Activated T-cell treated with anti-CD3 and anti-CD28 coated beads for 1 hour (primary cell): ENCODE measurements at regions not wholly inside any gene's neighbourhood (a gene's known extent, or its start where the extent isn't known, plus 50 kb on each side); places are given as distances from the start of the nearest gene placed in this dataset.

Source experiments
- DNase-seq: peaks from one replicate; pipeline ENCODE4 v3.0.0-alpha.2; 2020; ENCODE audit warnings: low read depth

DNA sequence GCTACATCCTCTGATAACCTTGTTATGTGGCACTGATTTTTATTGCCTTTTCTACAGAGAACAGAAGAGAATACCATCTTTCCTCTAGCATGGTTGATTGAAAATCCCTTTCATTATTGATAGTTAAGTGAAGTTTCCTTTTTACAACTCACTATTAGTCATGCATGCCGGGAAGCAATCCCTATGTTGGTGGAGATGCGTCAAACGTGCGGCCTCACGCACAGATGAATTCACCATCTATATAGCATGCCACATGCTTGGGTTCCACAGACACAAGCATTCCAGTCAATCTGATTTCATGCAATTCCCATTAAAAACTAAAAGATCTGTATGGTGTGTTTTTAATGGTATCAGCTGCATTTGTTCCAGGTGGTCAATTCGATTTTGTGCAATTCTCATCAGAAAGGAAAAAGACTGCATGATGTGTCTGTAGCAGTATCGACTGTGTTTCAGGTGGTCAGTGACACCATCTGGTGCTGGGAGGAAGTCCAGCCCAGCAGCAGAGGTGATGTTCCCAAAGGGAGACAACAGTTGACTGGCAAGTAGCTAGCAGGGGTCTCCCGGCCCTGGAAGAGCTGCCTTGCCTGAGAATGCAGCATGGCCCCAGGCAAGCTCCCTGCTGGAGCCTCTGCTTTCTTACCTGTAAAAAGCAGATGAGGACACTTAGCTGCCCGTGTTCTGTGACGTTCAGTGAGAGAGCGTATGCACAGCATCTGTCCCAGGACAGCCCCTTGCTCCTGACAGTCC is 151.3 kb upstream of the NCK2 start:
- DNase-seq = no peak

DNA sequence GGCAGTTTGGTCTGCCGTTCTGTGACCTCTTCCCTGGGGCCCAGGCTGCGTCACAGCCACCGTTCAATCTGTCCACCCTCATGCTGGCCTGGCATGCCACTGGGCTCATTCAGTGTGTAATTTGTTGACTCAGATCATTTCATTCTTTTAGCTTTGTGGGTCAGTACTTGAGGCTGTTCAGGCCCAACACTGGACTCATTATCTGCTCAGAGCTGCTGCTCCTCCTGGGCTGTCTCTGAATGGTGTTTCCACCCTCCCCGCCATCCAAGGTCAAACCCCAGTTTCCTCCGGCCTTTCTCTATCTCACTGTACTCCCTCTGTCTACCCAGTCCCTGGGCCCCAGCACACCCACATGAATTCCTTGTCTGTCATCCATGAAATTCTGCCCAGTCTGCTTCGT is 152.4 kb upstream of the NCK2 start:
- DNase-seq = no peak

DNA sequence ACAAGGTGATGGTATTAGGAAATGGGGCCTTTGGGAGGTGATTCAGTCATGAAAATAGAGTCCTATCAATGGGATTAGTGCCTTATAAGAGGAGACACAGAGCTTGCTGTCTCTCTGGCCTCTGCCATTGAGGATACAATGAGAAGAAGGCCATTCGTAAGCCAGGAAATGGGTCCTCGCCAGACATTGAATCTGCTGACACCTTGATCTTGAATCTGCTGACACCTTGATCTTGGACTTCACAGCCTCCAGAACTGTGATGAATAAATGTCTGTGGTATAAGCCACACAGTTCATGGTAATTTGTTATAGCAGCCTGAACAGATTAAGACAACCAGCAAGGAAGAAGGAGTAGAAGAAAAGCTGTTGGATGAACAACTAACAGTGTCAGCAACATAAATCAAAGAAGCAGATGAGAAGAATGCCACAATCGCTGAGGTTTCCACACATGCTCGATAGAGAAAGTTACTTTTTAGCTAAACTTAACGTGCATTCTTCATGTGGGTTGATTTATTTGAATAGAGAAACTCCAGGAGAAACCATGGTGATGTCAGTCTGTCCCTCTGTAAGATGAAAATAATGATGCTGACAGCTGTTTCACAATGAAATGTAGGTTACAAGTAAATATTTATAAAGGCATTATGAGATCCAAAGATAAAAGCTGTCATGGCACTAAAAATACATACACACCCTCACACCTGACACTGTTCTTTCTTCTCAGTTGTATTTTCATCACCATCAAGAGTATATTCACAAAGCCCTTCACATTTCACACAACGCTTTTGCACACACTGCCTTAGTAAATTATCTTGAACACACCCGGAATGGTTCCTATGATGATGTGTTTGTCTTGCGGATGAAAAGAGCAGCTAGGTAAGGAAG is 153.7 kb upstream of the NCK2 start:
- no peak for DNase-seq

DNA sequence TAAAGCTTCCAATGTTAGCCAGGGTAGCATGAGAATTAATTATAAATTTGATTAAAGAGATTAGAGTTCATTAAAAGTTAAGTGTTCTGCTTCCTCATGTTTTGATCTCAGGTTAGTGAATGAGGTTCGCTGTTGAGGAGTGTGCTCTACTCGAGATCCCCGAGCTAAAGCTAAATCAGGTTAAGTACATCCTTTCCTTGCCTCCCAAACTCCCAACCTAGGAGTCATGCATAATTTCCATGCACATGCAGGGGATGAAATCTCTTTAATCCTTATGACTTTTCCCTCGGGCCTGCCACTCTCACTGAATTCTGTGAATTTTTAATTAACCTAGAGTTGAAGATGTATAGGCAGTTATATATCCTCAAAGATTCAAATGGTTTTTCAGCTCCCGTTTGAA is 156.1 kb upstream of the NCK2 start:
- DNase-seq = no peak

DNA sequence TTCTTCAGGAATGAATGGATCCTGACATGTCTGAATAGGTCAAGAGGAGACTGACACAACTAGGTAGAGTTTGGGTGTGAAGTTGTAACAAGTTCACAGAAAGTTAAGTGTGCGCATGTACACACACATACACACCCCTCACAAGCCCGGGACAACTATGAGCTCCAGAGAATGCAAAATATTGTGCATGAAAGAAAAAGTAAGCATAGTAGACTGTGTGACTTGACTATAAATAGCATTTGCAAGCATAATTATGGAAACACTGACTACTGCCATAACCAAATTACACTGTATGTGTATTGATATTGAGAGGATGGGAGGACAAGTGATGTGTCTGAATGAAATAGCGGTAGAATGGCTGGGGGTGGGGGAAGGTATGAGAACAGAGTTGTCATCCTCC is 157.1 kb upstream of the NCK2 start:
- no peak for DNase-seq

DNA sequence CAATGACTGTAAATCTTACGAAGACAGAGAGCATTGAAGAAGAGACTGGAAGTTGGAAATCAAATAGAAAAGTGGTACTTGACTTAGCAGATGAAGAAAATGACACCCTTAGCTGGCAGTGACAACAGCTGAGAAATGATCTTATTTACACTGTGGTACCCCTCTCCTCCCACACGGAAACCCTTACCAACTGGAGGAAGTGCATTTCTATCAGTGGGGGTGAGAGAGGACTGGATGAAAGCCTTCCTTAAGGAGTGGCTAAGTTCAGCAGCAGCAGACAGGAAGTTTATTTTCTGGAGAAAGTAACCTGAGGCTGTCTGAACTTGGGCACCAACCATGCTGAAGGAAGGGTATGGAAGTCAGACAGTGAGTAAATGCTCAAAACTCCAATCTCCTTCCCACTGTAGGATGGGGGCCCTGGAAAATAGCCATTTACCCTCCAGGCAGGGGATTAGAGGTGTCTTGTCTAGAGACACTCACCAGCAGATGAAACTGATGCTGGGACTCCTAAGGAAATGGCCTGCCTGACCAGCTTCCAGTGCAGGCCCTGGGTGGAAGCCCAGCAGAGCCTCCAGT is 160.2 kb upstream of the NCK2 start:
- no peak for DNase-seq

DNA sequence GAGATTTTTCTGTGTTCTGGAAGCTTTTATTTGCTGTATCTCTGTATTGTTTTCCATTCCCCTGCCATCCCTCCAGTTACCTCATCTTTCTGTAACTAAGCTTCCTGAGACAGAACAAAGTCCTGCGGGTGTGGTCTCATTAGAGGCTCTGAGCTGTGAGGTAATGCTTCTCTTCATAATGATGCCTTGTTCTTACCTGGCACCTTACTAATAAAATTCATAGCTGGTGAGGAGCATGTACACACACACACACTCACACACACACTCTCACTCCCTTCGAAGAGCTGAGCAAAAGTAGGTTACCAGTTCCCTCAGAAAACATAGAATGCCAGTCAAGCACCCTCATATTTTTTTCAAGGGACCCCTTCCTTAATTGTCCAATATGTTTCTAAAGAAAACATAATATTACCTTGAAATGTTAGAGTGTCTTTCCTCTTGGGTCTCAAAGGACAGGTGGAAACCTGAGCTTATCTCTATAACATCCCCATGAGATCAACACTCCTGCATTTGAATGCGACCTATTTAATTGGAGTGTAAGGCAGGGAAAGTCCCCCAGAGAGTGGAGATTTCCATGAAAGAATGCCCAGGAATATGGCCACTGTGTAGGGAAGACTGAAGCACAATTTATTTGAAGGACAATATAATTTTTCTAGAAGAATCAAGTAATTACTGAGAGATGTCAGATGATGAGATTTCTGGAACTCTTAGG is 161.6 kb upstream of the NCK2 start:
- no peak for DNase-seq

DNA sequence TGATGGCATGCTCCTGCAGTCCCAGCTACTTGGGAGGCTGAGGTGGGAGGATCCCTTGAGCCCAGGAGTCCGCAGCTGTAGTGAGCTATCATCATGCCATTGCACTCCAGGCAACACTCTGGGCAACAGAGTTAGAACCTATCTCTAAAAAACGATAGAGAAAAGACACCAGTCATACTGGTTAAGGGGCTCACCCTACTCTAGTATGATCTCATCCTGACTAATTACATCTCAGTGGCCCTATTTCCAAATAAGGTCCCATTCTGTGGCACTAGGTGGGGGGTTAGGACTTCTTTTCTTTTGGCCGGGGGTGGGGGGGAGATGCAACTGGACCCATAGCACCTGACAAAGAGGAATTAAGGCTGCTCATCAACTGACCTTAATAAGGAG is 163.2 kb upstream of the NCK2 start:
- DNase-seq = no peak

DNA sequence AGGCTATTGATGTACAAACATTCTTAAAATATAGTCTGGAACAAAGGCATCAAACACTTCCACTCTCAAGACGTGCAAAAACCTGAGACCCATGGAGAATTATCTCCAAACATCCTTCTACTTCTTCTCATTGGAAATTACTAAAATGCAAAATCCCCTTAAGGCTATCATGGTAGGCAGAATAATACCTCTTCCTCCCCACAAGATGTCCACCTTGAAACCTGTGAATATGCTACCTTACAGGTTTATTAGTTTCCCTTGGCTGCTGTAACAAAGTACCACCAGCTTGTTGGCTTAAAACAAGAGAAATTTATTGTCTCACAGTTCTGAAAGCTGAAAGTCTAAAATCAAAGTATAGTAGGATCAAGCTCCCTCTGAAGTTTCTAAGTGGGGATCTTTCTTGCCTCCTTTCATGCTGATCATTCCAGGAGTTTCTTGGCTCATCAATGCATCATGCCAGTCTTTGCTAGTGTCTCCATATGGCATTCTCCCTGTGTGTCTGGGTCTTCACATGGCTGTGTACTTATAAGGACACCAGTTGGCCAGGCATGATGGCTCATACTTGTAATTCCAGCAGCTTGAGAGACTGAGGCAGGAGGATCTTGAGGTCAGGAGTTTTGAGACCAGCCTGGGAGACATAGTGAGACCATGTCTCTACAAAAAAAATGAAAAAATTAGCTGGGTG is 163.7 kb upstream of the NCK2 start:
- no peak for DNase-seq

DNA sequence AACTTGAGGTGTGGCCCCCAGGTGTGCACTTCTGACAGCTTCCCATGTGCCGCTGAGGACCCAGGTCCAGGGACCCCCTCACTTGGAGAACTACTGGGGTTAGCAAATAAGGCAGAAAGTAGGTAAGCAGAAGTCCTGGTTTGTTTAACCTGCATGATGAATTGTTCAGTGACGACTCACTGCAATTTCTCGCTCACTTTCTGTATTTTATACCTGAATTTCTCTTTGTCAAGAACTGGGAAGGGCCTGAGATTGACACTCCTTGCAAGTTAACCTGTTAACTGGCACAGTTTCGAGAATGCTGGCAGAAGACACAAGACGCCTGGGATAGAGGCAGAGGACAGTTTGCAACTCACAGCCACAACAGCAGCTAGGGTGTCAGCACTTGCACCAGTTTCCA is 164.5 kb upstream of the NCK2 start:
- DNase-seq = no peak

DNA sequence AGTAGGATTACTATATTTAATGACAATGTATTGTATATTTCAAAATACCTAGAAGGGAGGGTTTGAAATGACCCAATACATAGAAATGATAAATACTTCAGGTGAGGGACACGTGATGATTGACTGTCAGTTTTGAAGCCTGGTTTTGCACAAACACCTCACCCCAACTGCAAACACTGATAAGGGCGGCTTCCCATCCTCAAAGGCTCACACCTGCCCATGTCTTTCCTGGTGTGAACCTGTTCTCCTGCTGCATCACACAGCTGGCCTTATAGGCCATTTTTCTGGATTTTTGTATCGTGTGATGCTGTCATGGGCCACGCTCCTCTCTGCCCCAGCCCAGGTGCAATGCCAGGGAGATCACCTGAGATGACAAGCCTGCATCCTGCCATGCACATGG is 166.5 kb upstream of the NCK2 start:
- DNase-seq = no peak

DNA sequence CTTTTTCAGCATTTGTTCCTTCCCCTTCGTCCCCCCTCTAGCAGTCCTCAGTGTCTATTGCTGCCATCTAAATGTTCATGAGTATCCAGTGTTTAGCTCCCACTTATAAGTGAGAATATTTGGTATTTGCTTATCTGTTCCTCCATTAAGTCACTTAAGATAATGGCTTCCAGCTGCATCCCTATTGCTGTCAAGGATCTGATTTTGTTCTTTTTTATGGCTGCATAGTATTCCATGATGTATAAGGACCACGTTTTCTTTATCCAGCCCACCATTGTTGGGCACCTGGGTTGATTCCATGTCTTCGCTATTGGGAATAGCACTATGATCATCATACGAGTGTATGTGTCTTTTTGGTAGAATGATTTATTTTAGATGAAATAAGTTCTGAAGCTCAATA is 166.9 kb upstream of the NCK2 start:
- DNase-seq = no peak

DNA sequence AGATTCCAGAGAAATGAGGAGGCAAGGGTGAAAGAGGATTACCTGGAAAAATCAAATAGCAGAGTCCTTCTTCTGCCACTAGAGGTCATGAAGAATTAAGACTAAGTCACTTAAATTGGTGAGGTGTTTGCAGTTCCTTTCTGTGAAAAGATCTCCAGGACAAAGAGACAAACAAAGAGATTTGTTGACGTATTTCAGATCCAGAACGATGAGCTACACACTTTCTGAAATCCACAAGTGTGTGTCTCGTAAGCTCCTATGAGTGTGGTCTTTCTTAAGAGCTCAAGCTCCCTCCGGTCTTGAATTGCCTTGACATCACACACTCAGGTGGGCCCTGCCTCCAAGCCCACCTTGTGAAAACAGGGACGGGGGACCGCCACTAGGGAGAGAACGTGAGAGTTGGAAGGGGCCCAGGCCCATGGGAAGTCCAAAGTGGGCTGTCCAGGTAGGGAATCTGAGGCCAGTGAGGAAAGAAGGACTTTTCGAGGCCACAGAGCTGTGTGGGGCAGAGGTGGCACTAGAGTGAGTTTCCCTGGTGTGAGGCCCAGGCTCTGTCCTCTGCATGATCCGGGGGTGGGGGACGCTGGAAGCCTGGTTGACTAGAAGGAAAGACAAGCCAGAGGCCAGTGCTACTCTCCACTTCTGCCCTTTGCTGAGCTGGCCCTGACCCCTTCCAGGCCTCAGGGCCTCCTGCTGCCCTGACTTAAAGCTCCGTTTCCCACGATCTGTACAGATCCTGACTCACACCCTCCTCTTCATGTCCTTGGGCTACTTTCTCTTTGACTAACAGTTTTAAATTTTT is 168.1 kb upstream of the NCK2 start:
- DNase-seq = no peak

DNA sequence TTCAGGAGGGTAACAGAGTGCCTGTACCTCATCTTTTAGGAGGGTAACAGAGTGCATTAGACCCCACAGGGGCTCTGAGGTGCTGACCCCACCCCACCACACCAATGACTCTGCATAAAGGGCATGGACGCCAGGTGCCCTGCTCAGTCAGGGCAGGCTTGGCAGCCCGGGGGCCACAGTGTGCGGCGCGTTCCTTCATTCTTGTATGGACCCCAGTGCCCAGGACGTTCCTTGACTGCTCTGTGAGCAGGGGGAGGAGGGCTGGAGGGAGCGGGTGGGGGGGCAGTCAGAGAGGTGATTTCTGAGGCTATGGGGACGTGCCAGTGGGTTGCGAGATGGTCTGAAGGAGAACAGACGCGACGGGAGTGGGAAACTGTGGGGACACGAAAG is 168.7 kb upstream of the NCK2 start:
- no peak for DNase-seq

DNA sequence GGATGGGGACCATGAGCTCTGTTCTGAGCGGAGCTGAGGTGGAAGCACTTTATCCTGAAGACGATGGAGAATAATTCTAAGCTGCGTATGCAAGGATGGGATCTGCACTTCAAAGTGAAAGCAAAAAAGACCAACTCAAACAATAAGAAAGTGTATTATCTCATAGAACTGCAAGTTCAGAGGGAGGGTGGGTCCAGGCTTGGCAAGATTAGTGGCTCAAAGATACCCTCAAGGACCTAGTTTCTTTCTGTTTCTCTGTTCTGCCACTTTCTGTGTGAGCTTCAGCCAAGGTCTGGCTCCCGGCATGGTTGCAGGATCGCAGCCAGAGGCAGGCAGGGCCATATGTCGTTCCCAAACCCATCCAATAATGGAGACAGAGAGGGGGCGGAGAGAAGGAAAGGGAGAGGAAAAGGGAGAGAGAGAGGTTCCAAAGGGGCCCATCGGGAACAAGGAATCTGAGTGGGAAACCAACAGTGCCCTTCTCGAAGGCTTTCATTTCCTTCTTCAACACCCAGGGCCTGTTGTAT is 169.2 kb upstream of the NCK2 start:
- DNase-seq = no peak

DNA sequence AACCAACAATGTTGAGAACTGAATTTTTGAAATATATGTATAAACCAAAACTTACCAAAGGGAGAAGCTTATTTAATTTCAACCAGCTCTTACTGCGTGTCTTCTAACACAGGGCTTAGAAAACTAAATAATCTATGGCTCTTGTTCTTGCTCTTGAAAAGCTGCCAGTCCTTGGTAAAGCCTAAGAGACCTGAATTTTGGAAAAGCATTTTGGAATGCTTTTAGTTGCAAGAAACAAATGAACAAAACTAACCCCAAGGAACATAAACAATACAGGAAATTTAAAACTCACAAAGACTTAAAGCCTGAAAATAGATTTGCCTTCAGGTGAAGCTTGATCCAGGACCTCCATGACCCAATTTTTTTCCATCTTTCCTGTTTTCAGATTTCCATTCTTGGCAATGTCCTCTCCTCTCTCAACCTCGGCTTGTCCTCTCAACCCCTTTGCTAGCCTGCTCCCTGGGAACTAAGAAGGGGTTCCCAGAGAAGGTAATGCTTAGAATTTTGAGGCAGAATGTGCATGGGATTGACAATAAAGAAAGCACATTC is 169.8 kb upstream of the NCK2 start:
- no peak for DNase-seq

DNA sequence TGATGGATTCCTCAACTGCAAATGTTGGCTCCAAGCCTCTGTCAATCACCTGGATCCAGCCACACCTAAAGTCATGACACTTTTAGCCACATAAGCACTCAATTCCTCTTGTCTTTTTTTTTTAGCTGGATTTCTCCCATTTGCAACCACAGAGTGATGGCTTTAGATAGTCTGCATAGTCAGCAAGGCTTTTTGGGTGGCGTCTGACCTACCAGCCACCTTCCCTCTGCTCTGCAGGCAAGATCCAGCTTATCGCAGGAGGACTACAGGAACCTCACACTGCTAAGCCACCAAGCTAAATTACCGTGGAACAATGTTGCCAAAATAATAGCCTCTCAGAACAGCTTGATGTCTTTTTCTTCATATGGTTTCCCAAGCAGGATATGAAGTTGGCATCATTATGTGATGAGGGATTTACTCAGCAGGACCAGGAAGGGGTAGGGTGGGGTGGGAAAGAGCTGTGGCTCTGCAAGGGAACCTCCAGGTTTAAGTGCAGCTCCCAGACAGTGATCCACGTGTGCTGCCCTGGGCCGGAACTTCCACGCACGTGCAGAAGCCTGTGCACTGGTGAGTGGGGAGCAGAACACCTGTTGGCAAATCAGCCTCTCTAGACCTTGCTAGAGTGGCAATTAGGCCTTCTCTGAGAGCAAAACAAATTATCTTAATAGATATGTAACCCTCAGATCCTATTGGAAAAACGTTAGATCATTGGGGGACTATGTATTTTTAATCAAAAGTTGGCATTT is 170.6 kb upstream of the NCK2 start:
- no peak for DNase-seq

DNA sequence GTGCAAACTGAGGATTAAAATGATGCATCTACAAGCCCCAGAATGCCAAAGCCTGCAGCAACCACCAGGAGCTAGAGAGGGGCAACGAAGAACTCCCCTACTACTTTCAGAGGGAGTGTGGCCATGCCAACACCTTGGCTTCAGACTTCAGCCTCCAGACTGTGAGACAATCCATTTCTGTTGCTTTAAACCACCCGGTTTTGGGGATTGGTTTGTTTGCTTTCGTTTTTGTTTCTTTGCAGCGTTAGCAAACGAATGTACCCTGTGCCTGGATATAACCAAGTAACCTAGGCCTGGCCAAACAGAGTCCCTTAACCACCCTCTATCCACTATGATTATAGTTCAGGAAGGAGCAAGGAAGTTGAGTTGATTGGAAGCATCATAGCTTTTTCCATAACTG is 171.2 kb upstream of the NCK2 start:
- DNase-seq = no peak

DNA sequence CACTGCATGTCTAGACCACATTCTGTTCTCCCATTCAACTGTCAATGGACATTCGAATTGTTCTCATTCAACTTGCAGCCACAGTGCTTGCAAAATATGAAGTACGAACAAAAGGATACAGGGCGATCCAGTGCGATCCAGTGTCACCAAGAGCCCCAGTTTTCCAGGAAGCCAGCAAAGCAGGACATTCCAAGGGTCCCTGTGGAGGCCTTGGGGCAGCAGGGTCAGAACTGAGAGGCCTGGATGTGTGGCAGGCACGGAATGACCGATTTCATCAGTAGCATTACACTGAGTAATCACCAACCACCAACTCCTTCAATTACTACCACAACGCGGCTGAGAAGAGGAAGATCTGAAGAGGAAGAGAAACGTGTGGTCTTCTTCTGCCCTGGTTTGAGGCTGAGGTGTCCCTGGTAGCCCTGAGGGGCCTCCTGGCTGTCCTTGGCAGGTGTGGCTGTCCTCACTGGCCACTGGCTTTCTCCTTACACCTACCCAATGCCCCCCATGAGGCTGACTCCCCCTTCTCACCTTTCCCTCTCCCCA is 172.7 kb upstream of the FHL2 start:
- DNase-seq = no peak

DNA sequence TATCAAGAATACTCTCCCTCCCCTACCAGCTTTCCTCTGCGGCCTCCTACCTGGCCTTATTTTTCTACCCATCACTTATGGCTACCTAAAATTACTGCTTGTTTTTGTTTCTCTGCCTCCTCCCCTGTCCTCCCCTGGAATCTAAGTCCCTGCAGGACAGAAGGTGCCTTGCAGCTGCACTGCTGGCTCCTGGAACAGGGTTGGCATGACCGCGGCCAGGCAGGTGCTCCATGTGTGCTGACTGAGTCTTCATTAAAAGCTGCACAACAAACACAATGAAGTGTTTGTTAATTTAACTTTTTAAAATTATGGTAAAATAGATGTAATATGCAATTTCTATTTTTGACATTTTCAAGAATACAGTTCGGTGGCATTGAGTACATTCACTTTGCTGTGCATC is 171.9 kb upstream of the FHL2 start:
- no peak for DNase-seq
